SK-N-SH (cell line): ENCODE measurements at regions not wholly inside any gene's neighbourhood (a gene's known extent, or its start where the extent isn't known, plus 50 kb on each side); places are given as distances from the start of the nearest gene placed in this dataset.

Source experiments
- CTCF ChIA-PET: fragments of 300-600, 350-600 bp; formaldehyde crosslinking; extraction: SDS; loops from one replicate; lab custom pipeline; 2021; lab: Yijun Ruan, JAX
- POLR2A ChIA-PET: fragments of 350-600 bp; sonication (Branson Sonifier 250); formaldehyde crosslinking; extraction: SDS; loops from one replicate; lab custom pipeline; 2020; ENCODE audit warnings: antibody characterized with exemption, inconsistent platforms; lab: Yijun Ruan, JAX
- DNase-seq: peaks from one replicate; pipeline ENCODE4 v3.0.0; 2012
- H2AFZ ChIP-seq: fragments of 200-600 bp; sonication (generic); 2 replicates; pipeline ENCODE4 v1.8.1; 2016; ENCODE audit warnings: antibody characterized with exemption, mild to moderate bottlenecking, low read depth
- H3F3A ChIP-seq: fragments of 200-600 bp; sonication (generic); replicated peaks from 2 replicates; pipeline ENCODE3; 2016; ENCODE audit warnings: antibody characterized with exemption, mild to moderate bottlenecking; ENCODE audit not compliant: insufficient read depth
- H3K27ac ChIP-seq, 2 experiments: fragments of 200-500 bp in 1 of 2; fragments of 200-600 bp in 1 of 2; sonication (Bioruptor generic) in 1 of 2; sonication (generic), shearing (Covaris generic) in 1 of 2; 2 replicates each; pipeline versions ENCODE4 v1.5.1 to v1.6.1; 2014 to 2016; ENCODE audit warnings: low read depth in 2 of 2, inconsistent platforms in 1 of 2, low read length in 1 of 2, mild to moderate bottlenecking in 1 of 2, mixed read lengths in 1 of 2
- H3K27me3 ChIP-seq: fragments of 200-600 bp; sonication (generic), shearing (Covaris generic); 2 replicates; pipeline ENCODE4 v1.6.1; 2016; ENCODE audit warnings: mixed run types; ENCODE audit not compliant: insufficient read depth
- H3K36me3 ChIP-seq, 2 experiments: fragments of 200-500 bp in 1 of 2; fragments of 200-600 bp in 1 of 2; sonication (Bioruptor generic) in 1 of 2; sonication (generic) in 1 of 2; replicated peaks in 1 of 2; 2 replicates each; pipeline versions ENCODE3 to v1.5.1; 2014 to 2016; ENCODE audit warnings: low read length in 1 of 2, mild to moderate bottlenecking in 1 of 2; ENCODE audit not compliant: insufficient read depth in 2 of 2, control insufficient read depth in 1 of 2
- H3K4me1 ChIP-seq, 2 experiments: fragments of 200-500 bp in 1 of 2; fragments of 200-600 bp in 1 of 2; sonication (Bioruptor generic) in 1 of 2; sonication (generic), shearing (Covaris generic) in 1 of 2; 2 replicates each; pipeline versions ENCODE4 v1.5.1 to v1.6.1; 2014 to 2016; ENCODE audit warnings: low read depth in 1 of 2, low read length in 1 of 2, mixed run types in 1 of 2; ENCODE audit not compliant: insufficient read depth in 2 of 2, control insufficient read depth in 1 of 2
- H3K4me2 ChIP-seq: fragments of 200-600 bp; sonication (generic), shearing (Covaris generic); 2 replicates; pipeline ENCODE4 v1.6.1; 2017; ENCODE audit warnings: mixed run types
- H3K4me3 ChIP-seq, 2 experiments: fragments of 200-500 bp in 1 of 2; fragments of 200-600 bp in 1 of 2; sonication (Bioruptor generic) in 1 of 2; sonication (generic), shearing (Covaris generic) in 1 of 2; 2 replicates each; pipeline versions ENCODE4 v1.5.1 to v1.8.1; 2014 to 2016; ENCODE audit warnings: low read depth in 2 of 2, inconsistent platforms in 1 of 2, low read length in 1 of 2, mild to moderate bottlenecking in 1 of 2, mixed read lengths in 1 of 2, moderate library complexity in 1 of 2
- H3K79me2 ChIP-seq: fragments of 200-600 bp; sonication (generic); 2 replicates; pipeline ENCODE4 v1.8.1; 2017; ENCODE audit warnings: mild to moderate bottlenecking; ENCODE audit not compliant: insufficient read depth
- H3K9ac ChIP-seq: fragments of 200-600 bp; sonication (generic); 2 replicates; pipeline ENCODE4 v1.6.1; 2017; ENCODE audit warnings: mixed run types
- H3K9me2 ChIP-seq: fragments of 200-600 bp; sonication (generic); 2 replicates; pipeline ENCODE4 v1.6.1; 2017; ENCODE audit warnings: mixed run types
- H3K9me3 ChIP-seq: fragments of 200-600 bp; sonication (generic); 2 replicates; pipeline ENCODE4 v1.6.1; 2017; ENCODE audit warnings: mixed run types, mild to moderate bottlenecking, moderate library complexity
- H4K20me1 ChIP-seq: fragments of 200-600 bp; sonication (generic); 2 replicates; pipeline ENCODE4 v1.6.1; 2017; ENCODE audit warnings: mild to moderate bottlenecking, mixed run types; ENCODE audit not compliant: insufficient read depth
- ELF1 ChIP-seq: IDR thresholded peaks from 2 replicates; pipeline ENCODE4 v1.4.0; 2012
- EP300 ChIP-seq, 2 experiments: IDR thresholded peaks; 2 replicates each; pipeline versions ENCODE4 v1.4.0 to v1.6.1; 2012; ENCODE audit warnings: borderline replicate concordance in 1 of 2, low read depth in 1 of 2, low read length in 1 of 2
- FOXJ3 ChIP-seq: sonication (generic); formaldehyde crosslinking; IDR thresholded peaks from 2 replicates; pipeline ENCODE4 v1.5.1; 2020; ENCODE audit warnings: mild to moderate bottlenecking, missing genetic modification reagents
- FOXM1 ChIP-seq: IDR thresholded peaks from 2 replicates; pipeline ENCODE4 v1.4.0; 2012; ENCODE audit warnings: low read depth, mild to moderate bottlenecking
- IRF3 ChIP-seq: fragments of 150-350 bp; IDR thresholded peaks from 2 replicates; pipeline ENCODE4 v1.6.1; 2016; ENCODE audit warnings: mild to moderate bottlenecking, low read depth, low read length
- JUND ChIP-seq: IDR thresholded peaks from 2 replicates; pipeline ENCODE4 v1.4.0; 2012
- NRF1 ChIP-seq: IDR thresholded peaks from 2 replicates; pipeline ENCODE4 v1.6.1; 2012; ENCODE audit warnings: low read depth, mild to moderate bottlenecking, low read length
- RCOR1 ChIP-seq: fragments of 150-350 bp; IDR thresholded peaks from 2 replicates; pipeline ENCODE4 v1.6.1; 2017; ENCODE audit warnings: antibody characterized with exemption, low read length
- TAF1 ChIP-seq: IDR thresholded peaks from 2 replicates; pipeline ENCODE4 v1.6.1; 2012; ENCODE audit warnings: low read depth, mild to moderate bottlenecking, low read length, moderate library complexity, borderline replicate concordance
- TCF12 ChIP-seq: IDR thresholded peaks from 2 replicates; pipeline ENCODE4 v1.4.0; 2012
- ZBTB33 ChIP-seq: IDR thresholded peaks from 2 replicates; pipeline ENCODE4 v1.4.0; 2012; ENCODE audit warnings: low read depth, borderline replicate concordance
- WGBS: methylation state at CpG from one replicate; pipeline ENCODE4 v1.1.6; 2017; ENCODE audit warnings: low lambda C conversion rate; 5-methylcytosine and 5-hydroxymethylcytosine counted together

- no peak for TF ChIP-seq ZBTB33
- TF ChIP-seq, all 33 proteins: peak for 0
Observed at GRCh38 chr16:50450957-50451356, 82.2 kb upstream of the BRD7 start (continued).

GRCh38 chr16:50449800-50450199 is 81.0 kb upstream of the BRD7 start:
- POLR2A ChIA-PET: no interaction called here
- Histone ChIP-seq H3K4me1 (peaks cover 0 to 4% of the 10 kb centered on the region in 2 experiments; a peak in 1 of 4 replicates), H3K27ac (no peak overlapping the region), H2AFZ (no peak overlapping the region), H3K9me2 (no peaks in the 10 kb centered on the region), H3K4me3 (no peak overlapping the region), H3K36me3 (no peaks in the 10 kb centered on the region), H3K27me3 (no peaks in the 10 kb centered on the region), H3K9me3 (no peaks in the 10 kb centered on the region), H3K4me2 (no peak overlapping the region), H3K9ac (no peak overlapping the region), H3K79me2 (no peaks in the 10 kb centered on the region), H4K20me1 (no peaks in the 10 kb centered on the region), H3F3A (no peaks in the 10 kb centered on the region)
- DNase-seq: no peak
- WGBS: 13% methylated on average over 6 of the region's 6 CpGs
- CTCF ChIA-PET: interaction anchor here (0.6 to 1.7 kb wide), 6 partner anchors 11 to 95 kb away, joined by 3 to 5 read pairs (median 4); no protein-coding TSS in a partner anchor
- TF ChIP-seq ELF1 (no peak), JUND (no peak), NRF1 (no peak), EP300 (IDR thresholded peaks at IDR 0.05; ENCODE audit: borderline replicate concordance in 1 of 2, low read depth in 1 of 2, low read length in 1 of 2) (no peak), TCF12 (no peak), IRF3 (no peak), FOXM1 (no peak), RCOR1 (no peak), TAF1 (no peak)

- DNase-seq: no peak
- H2AFZ ChIP-seq: no peak overlapping the region
- no peak overlapping the region for H3K9ac ChIP-seq
- no peak overlapping the region for H3K4me3 ChIP-seq
- H4K20me1 ChIP-seq: no peaks in the 10 kb centered on the region
- ChIA-PET POLR2A (no interaction called here), CTCF (interaction anchor here (1.7 kb wide), 1 partner anchor 12 kb away, joined by 5 read pairs; no protein-coding TSS in a partner anchor)
- H3K9me3 ChIP-seq: no peaks in the 10 kb centered on the region
- WGBS: 49% methylated on average over 10 of the region's 10 CpGs
- H3K79me2 ChIP-seq: no peaks in the 10 kb centered on the region
- peaks cover 0 to 4% of the 10 kb centered on the region in 2 experiments; a peak in 1 of 4 replicates for H3K4me1 ChIP-seq
- TF ChIP-seq ZBTB33 (no peak), FOXJ3 (CRISPR knock-in tag) (no peak)
- no peaks in the 10 kb centered on the region for H3K9me2 ChIP-seq
- H3K27ac ChIP-seq: no peak overlapping the region
- no peaks in the 10 kb centered on the region for H3K36me3 ChIP-seq
- no peak overlapping the region for H3K4me2 ChIP-seq
- no peaks in the 10 kb centered on the region for H3F3A ChIP-seq
- H3K27me3 ChIP-seq: no peaks in the 10 kb centered on the region
Observed at GRCh38 chr16:50448981-50449380, 80.2 kb upstream of the BRD7 start.
